GM10248 (cell line): ENCODE measurements at regions not wholly inside any gene's neighbourhood (a gene's known extent, or its start where the extent isn't known, plus 50 kb on each side); places are given as distances from the start of the nearest gene placed in this dataset.

Experiments used
- CTCF ChIA-PET: fragments of 300-600 bp; sonication (Branson Sonifier 250); formaldehyde crosslinking; extraction: SDS; loops from one replicate; lab custom pipeline; 2021; ENCODE audit warnings: antibody characterized with exemption; lab: Yijun Ruan, JAX
- POLR2A ChIA-PET: fragments of 350-650 bp; sonication (Branson Sonifier 250); formaldehyde crosslinking; extraction: SDS; loops from one replicate; lab custom pipeline; 2020; ENCODE audit warnings: antibody characterized with exemption; lab: Yijun Ruan, JAX
- DNase-seq: peaks from one replicate; pipeline ENCODE4 v3.0.0; 2012; ENCODE audit errors: extremely low spot score
- TF ChIP-seq, protein P1 (sequence below): IDR thresholded peaks from 2 replicates; pipeline ENCODE4 v1.5.1; 2012; ENCODE audit warnings: mild to moderate bottlenecking, low read depth; ENCODE audit errors: extremely low read depth, missing control alignments, control extremely low read depth

DNA sequence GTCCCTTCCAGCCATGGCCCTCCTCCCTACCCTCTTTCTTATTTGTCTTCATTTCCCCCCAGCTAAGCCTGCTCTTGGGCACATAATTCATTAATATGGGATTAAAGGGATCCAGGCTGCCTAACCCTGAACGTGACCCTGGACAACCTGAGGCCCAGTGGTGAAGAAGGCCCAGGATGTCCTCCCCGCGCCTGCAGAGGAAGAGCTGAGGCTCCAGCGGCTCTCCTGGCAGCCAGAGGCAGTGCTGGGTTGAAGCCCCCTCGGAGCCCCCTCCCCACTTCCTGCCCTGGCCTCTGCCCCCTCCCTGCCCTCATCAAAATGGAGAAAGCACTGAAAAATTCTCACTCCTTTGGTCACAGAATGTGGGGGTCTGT lies 96.5 kb upstream of the ATP2B2 start:
- DNase-seq = no peak
- TF ChIP-seq, protein P1, sequence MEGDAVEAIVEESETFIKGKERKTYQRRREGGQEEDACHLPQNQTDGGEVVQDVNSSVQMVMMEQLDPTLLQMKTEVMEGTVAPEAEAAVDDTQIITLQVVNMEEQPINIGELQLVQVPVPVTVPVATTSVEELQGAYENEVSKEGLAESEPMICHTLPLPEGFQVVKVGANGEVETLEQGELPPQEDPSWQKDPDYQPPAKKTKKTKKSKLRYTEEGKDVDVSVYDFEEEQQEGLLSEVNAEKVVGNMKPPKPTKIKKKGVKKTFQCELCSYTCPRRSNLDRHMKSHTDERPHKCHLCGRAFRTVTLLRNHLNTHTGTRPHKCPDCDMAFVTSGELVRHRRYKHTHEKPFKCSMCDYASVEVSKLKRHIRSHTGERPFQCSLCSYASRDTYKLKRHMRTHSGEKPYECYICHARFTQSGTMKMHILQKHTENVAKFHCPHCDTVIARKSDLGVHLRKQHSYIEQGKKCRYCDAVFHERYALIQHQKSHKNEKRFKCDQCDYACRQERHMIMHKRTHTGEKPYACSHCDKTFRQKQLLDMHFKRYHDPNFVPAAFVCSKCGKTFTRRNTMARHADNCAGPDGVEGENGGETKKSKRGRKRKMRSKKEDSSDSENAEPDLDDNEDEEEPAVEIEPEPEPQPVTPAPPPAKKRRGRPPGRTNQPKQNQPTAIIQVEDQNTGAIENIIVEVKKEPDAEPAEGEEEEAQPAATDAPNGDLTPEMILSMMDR = no peak
- ChIA-PET CTCF (no interaction called here), POLR2A (no interaction called here)

DNA sequence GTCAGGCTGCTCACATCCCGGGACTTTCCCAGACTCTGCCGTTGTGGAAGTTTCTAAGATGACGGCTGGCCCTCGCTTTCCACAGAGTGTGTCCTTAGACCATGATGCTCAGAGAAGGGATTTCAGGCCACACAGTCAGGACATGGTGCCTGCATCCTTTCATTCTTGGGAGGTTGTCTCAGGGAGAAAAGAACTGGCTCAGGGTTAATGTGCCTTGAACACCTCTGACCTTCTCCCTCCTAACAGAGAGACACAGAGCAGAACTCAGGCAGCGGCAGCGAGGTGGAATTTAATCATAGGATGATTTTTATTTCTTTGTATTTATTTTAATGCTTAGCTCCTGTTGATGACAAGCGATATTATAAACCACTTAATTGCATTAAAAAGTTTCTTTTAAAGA lies 96.9 kb upstream of the ATP2B2 start:
- POLR2A ChIA-PET = no interaction called here
- CTCF ChIA-PET = no interaction called here
- TF ChIP-seq, protein P1 = no peak
- DNase-seq = no peak

- DNase-seq = peak; percentile 29
Observed at GRCh38 chr3:10602769-10603768, 97.7 kb upstream of the ATP2B2 start.

GRCh38 chr3:10609134-10609533 lies 103.7 kb upstream of the ATP2B2 start:
- DNase-seq = no peak
- CTCF ChIA-PET = no interaction called here
- POLR2A ChIA-PET = no interaction called here
- TF ChIP-seq, protein P1 = no peak

More at GRCh38 chr3:10602769-10603768, 97.7 kb upstream of the ATP2B2 start:
- CTCF ChIA-PET = no interaction called here
- TF ChIP-seq, protein P1 = no peak
- POLR2A ChIA-PET = no interaction called here

- CTCF ChIA-PET = no interaction called here
- POLR2A ChIA-PET = no interaction called here
- DNase-seq = no peak
Observed at GRCh38 chr3:10614168-10614567, 108.8 kb upstream of the ATP2B2 start.

DNA sequence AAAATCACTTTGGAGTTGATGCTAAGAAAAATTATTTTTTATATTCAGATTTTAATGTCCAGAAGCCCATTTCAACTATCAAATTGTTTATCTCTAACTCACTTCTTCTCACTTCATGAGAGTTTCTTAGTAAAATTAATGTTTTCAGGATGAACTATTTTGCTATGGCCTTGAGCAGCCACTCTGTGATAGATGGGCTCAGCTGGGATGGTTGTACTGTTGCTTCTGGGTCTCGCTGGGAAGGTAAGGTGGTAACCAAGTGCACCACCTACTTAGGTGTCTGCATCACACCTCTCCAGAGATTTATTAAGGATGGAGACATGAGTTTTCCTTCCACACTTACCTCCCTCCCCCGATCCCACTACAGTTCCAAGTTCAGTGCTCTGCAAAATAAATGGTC lies 110.3 kb upstream of the ATP2B2 start:
- POLR2A ChIA-PET = no interaction called here
- TF ChIP-seq, protein P1 = no peak
- CTCF ChIA-PET = no interaction called here

More at GRCh38 chr3:10614168-10614567, 108.8 kb upstream of the ATP2B2 start:
- TF ChIP-seq, protein P1 = no peak

More for the DNA sequence above, 110.3 kb upstream of the ATP2B2 start:
- DNase-seq = no peak
